SU-DHL-6 (cell line): ENCODE measurements at regions not wholly inside any gene's neighbourhood (a gene's known extent, or its start where the extent isn't known, plus 50 kb on each side); places are given as distances from the start of the nearest gene placed in this dataset.

Source experiments
- H2AFZ ChIP-seq: fragments of 200-600 bp; sonication (generic); 2 replicates; pipeline ENCODE4 v1.6.1; 2014; ENCODE audit warnings: low read depth, mild to moderate bottlenecking, moderate library complexity, mixed read lengths, antibody characterized with exemption, low read length; ENCODE audit not compliant: severe bottlenecking
- H3F3A ChIP-seq: fragments of 200-600 bp; shearing (Covaris generic); 2 replicates; pipeline ENCODE4 v1.6.0; 2016; ENCODE audit warnings: antibody characterized with exemption, mild to moderate bottlenecking; ENCODE audit not compliant: insufficient read depth
- H3K27ac ChIP-seq: fragments of 200-600 bp; sonication (generic); 2 replicates; pipeline ENCODE4 v1.5.1; 2016; ENCODE audit warnings: low read depth, mild to moderate bottlenecking, low read length, moderate library complexity, mixed read lengths
- H3K27me3 ChIP-seq: fragments of 200-600 bp; sonication (generic), shearing (Covaris generic); 2 replicates; pipeline ENCODE4 v1.6.0; 2014; ENCODE audit warnings: mild to moderate bottlenecking, low read length
- H3K36me3 ChIP-seq: fragments of 200-600 bp; sonication (generic); 2 replicates; pipeline ENCODE4 v1.6.1; 2014; ENCODE audit warnings: mild to moderate bottlenecking, low read length, mixed read lengths
- H3K4me2 ChIP-seq: fragments of 300-600, 200-600 bp; shearing (Covaris generic), sonication (generic); 2 replicates; pipeline ENCODE4 v1.6.0; 2014; ENCODE audit warnings: low read length, low read depth, mild to moderate bottlenecking; ENCODE audit not compliant: poor library complexity, severe bottlenecking
- H3K4me3 ChIP-seq: fragments of 200-600 bp; sonication (generic); 2 replicates; pipeline ENCODE4 v1.5.1; 2014; ENCODE audit warnings: antibody characterized with exemption, low read length, mild to moderate bottlenecking, mixed read lengths; ENCODE audit not compliant: insufficient read depth, poor library complexity, severe bottlenecking
- H3K79me2 ChIP-seq: fragments of 200-600 bp; sonication (generic); 2 replicates; pipeline ENCODE4 v1.6.1; 2014; ENCODE audit warnings: mild to moderate bottlenecking, low read length, moderate library complexity; ENCODE audit not compliant: insufficient read depth
- H3K9ac ChIP-seq: fragments of 200-600 bp; sonication (generic); 2 replicates; pipeline ENCODE4 v1.7.0; 2014; ENCODE audit warnings: mild to moderate bottlenecking, low read length
- H3K9me2 ChIP-seq: fragments of 200-600 bp; sonication (generic); replicated peaks from 2 replicates; pipeline ENCODE4 v1.6.1; 2014; ENCODE audit warnings: low read length; ENCODE audit not compliant: insufficient read depth
- H3K9me3 ChIP-seq: fragments of 200-600 bp; sonication (generic); 2 replicates; pipeline ENCODE4 v1.6.1; 2014; ENCODE audit warnings: low read length, mixed read lengths; ENCODE audit not compliant: insufficient read depth
- H4K20me1 ChIP-seq: fragments of 200-600 bp; sonication (generic); 2 replicates; pipeline ENCODE4 v1.6.1; 2014; ENCODE audit warnings: low read depth, mild to moderate bottlenecking, antibody characterized with exemption, low read length, moderate library complexity, mixed read lengths
- EZH2phosphoT487 ChIP-seq: fragments of 200-600 bp; sonication (generic), shearing (Covaris generic); conservative IDR thresholded peaks from 2 replicates; pipeline ENCODE4 v1.6.1; 2018; ENCODE audit warnings: mild to moderate bottlenecking, antibody characterized with exemption, low read length, moderate library complexity, mixed read lengths
- TF ChIP-seq, protein P1 (sequence below): fragments of 200-600 bp; sonication (generic); IDR thresholded peaks from one replicate; pipeline ENCODE4 v1.5.1; 2017; ENCODE audit warnings: antibody characterized with exemption, mild to moderate bottlenecking, low read length, moderate library complexity; ENCODE audit not compliant: insufficient read depth, poor library complexity, severe bottlenecking

DNA sequence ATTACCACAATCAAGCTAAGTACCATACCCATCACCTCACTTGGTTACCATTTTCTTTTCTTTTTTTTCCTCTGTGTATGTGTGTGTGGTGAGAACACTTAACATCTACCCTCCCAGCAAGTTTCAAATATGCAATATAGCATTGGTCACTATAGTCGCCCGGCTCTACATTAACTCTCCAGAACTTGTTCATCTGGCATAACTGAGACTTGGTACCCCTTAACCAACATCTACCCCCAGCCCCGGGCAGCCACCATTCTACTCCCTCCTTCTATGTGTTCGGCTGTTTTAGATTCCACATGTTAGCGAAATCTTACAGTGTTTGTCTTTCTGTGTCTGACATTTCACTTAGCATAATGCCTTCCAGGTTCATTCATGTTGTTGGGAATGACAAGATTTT, 89.0 kb upstream of the TOP1 start:
- Histone ChIP-seq H3K4me2 (no peak overlapping the region), H2AFZ (no peak overlapping the region), H3K27me3 (no peaks in the 10 kb centered on the region), H3K9me3 (no peaks in the 10 kb centered on the region), H3K79me2 (no peaks in the 10 kb centered on the region), H3K36me3 (no peaks in the 10 kb centered on the region), H3F3A (no peaks in the 10 kb centered on the region), H3K9ac (no peak overlapping the region), H3K4me3 (no peak overlapping the region), H3K27ac (no peak overlapping the region), H4K20me1 (no peaks in the 10 kb centered on the region), H3K9me2 (no peaks in the 10 kb centered on the region)
- TF ChIP-seq, protein P1, sequence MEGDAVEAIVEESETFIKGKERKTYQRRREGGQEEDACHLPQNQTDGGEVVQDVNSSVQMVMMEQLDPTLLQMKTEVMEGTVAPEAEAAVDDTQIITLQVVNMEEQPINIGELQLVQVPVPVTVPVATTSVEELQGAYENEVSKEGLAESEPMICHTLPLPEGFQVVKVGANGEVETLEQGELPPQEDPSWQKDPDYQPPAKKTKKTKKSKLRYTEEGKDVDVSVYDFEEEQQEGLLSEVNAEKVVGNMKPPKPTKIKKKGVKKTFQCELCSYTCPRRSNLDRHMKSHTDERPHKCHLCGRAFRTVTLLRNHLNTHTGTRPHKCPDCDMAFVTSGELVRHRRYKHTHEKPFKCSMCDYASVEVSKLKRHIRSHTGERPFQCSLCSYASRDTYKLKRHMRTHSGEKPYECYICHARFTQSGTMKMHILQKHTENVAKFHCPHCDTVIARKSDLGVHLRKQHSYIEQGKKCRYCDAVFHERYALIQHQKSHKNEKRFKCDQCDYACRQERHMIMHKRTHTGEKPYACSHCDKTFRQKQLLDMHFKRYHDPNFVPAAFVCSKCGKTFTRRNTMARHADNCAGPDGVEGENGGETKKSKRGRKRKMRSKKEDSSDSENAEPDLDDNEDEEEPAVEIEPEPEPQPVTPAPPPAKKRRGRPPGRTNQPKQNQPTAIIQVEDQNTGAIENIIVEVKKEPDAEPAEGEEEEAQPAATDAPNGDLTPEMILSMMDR, result no peak
- no peak for TF ChIP-seq EZH2phosphoT487

- Histone ChIP-seq H3K27me3 (no peaks in the 10 kb centered on the region), H3K36me3 (no peaks in the 10 kb centered on the region), H3K9me2 (no peaks in the 10 kb centered on the region), H3K27ac (no peak overlapping the region), H3K79me2 (no peaks in the 10 kb centered on the region), H3K9me3 (no peaks in the 10 kb centered on the region), H4K20me1 (no peaks in the 10 kb centered on the region), H2AFZ (no peak overlapping the region), H3F3A (no peaks in the 10 kb centered on the region), H3K9ac (no peak overlapping the region), H3K4me3 (no peak overlapping the region), H3K4me2 (no peak overlapping the region)
- TF ChIP-seq, protein P1, result no peak
- no peak for TF ChIP-seq EZH2phosphoT487
Observed at GRCh38 chr20:40941133-40941610, 87.5 kb upstream of the TOP1 start.

- Histone ChIP-seq H3K36me3 (no peaks in the 10 kb centered on the region), H3K27ac (no peak overlapping the region), H3K9ac (no peak overlapping the region), H3K9me2 (no peaks in the 10 kb centered on the region), H3F3A (no peaks in the 10 kb centered on the region), H3K79me2 (no peaks in the 10 kb centered on the region), H2AFZ (no peak overlapping the region), H3K4me3 (no peak overlapping the region), H3K27me3 (no peaks in the 10 kb centered on the region), H3K9me3 (no peaks in the 10 kb centered on the region), H3K4me2 (no peak overlapping the region), H4K20me1 (no peaks in the 10 kb centered on the region)
- TF ChIP-seq, protein P1, result no peak
- TF ChIP-seq EZH2phosphoT487, result no peak
Observed at GRCh38 chr20:40942006-40942405, 86.6 kb upstream of the TOP1 start.
